ENCODE measurements at regions not wholly inside any gene's neighbourhood (a gene's known extent, or its start where the extent isn't known, plus 50 kb on each side); places are given as distances from the start of the nearest gene placed in this dataset.

- DNase-seq = no peak
Observed at GRCh38 chr2:122357998-122358397, 602.5 kb downstream of the TSN start.

GRCh38 chr2:122358729-122359128 lies 603.3 kb downstream of the TSN start:
- DNase-seq = no peak

- no peak for DNase-seq
Observed at GRCh38 chr2:122363885-122364284, 608.4 kb downstream of the TSN start.

- no peak for DNase-seq
Observed at GRCh38 chr2:122366427-122366826, 611.0 kb downstream of the TSN start.

GRCh38 chr2:122366969-122367645 lies 611.7 kb downstream of the TSN start:
- no peak for DNase-seq

- DNase-seq = no peak
Observed at GRCh38 chr2:122367646-122368010, 612.2 kb downstream of the TSN start.

GRCh38 chr2:122368576-122369243 lies 613.3 kb downstream of the TSN start:
- DNase-seq = no peak

- no peak for DNase-seq
Observed at GRCh38 chr2:122378521-122378920, 623.1 kb downstream of the TSN start.

- DNase-seq = no peak
Observed at GRCh38 chr2:122384768-122385333, 629.4 kb downstream of the TSN start.

- DNase-seq = no peak
Observed at GRCh38 chr2:122388208-122388607, 632.8 kb downstream of the TSN start.

- no peak for DNase-seq
Observed at GRCh38 chr2:122389694-122390093, 634.2 kb downstream of the TSN start.

- no peak for DNase-seq
Observed at GRCh38 chr2:122390406-122390805, 635.0 kb downstream of the TSN start.

- no peak for DNase-seq
Observed at GRCh38 chr2:122391726-122392125, 636.3 kb downstream of the TSN start.

GRCh38 chr2:122395687-122396086 lies 640.2 kb downstream of the TSN start:
- DNase-seq = no peak

- DNase-seq = no peak
Observed at GRCh38 chr2:122411231-122411630, 655.8 kb downstream of the TSN start.

GRCh38 chr2:122412360-122412759 lies 656.9 kb downstream of the TSN start:
- no peak for DNase-seq

GRCh38 chr2:122414902-122415301 lies 659.5 kb downstream of the TSN start:
- no peak for DNase-seq

GRCh38 chr2:122417114-122417513 lies 661.7 kb downstream of the TSN start:
- no peak for DNase-seq

GRCh38 chr2:122421775-122422174 lies 666.3 kb downstream of the TSN start:
- no peak for DNase-seq

- DNase-seq = no peak
Observed at GRCh38 chr2:122422384-122422991, 667.0 kb downstream of the TSN start.

GRCh38 chr2:122423934-122424333 lies 668.5 kb downstream of the TSN start:
- no peak for DNase-seq

- no peak for DNase-seq
Observed at GRCh38 chr2:122433123-122433754, 677.8 kb downstream of the TSN start.

- no peak for DNase-seq
Observed at GRCh38 chr2:122445003-122445402, 689.6 kb downstream of the TSN start.

- DNase-seq = no peak
Observed at GRCh38 chr2:122446761-122447160, 691.3 kb downstream of the TSN start.

Data from NCI-H187 treated with DMSO at 0.1 percent for 48 hours (cell line).